Neural progenitor cell (in vitro differentiated cells): ENCODE measurements at regions not wholly inside any gene's neighbourhood (a gene's known extent, or its start where the extent isn't known, plus 50 kb on each side); places are given as distances from the start of the nearest gene placed in this dataset.

Experiments
- DNase-seq: peaks from one replicate; pipeline ENCODE4 v3.0.0-alpha.2; 2016; ENCODE audit warnings: low spot score
- H2AFZ ChIP-seq: fragments of 200-600 bp; sonication (generic); replicated peaks from 2 replicates; pipeline ENCODE4 v1.6.1; 2016; ENCODE audit warnings: antibody characterized with exemption
- H3F3A ChIP-seq: fragments of 200-600 bp; sonication (generic); 2 replicates; pipeline ENCODE4 v1.6.1; 2016; ENCODE audit warnings: antibody characterized with exemption, low read depth
- H3K27ac ChIP-seq: fragments of 200-600 bp; sonication (generic); 2 replicates; pipeline ENCODE4 v1.5.1; 2016; ENCODE audit warnings: mild to moderate bottlenecking
- H3K27me3 ChIP-seq: fragments of 200-600 bp; sonication (generic); 2 replicates; pipeline ENCODE4 v1.6.1; 2016; ENCODE audit warnings: mild to moderate bottlenecking, moderate library complexity
- H3K36me3 ChIP-seq: fragments of 200-600 bp; sonication (generic); 2 replicates; pipeline ENCODE4 v1.5.1; 2016
- H3K4me1 ChIP-seq: fragments of 200-600 bp; sonication (generic); 2 replicates; pipeline ENCODE4 v1.6.1; 2016; ENCODE audit warnings: mixed run types
- H3K4me2 ChIP-seq: fragments of 200-600 bp; sonication (generic); 2 replicates; pipeline ENCODE4 v1.6.1; 2016
- H3K4me3 ChIP-seq: fragments of 200-600 bp; sonication (generic); 2 replicates; pipeline ENCODE4 v1.5.1; 2016
- H3K79me2 ChIP-seq: fragments of 200-600 bp; sonication (generic); 2 replicates; pipeline ENCODE4 v1.6.1; 2016; ENCODE audit warnings: low read depth
- H3K9ac ChIP-seq: fragments of 200-600 bp; sonication (generic); 2 replicates; pipeline ENCODE4 v1.6.1; 2016
- H3K9me3 ChIP-seq: fragments of 200-600 bp; sonication (generic); 2 replicates; pipeline ENCODE4 v1.5.1; 2016; ENCODE audit warnings: low read depth
- H4K20me1 ChIP-seq: fragments of 200-600 bp; sonication (generic); 2 replicates; pipeline ENCODE4 v1.6.1; 2016; ENCODE audit warnings: low read depth
- H3K27ac Mint-ChIP-seq: 3 replicates; pipeline ENCODE4 v1.8.0; 2021; ENCODE audit warnings: mixed read lengths
- H3K27me3 Mint-ChIP-seq: 2 replicates; pipeline ENCODE4 v1.8.0; 2022; ENCODE audit warnings: low read depth, mild to moderate bottlenecking, inconsistent platforms, moderate library complexity, mixed read lengths; ENCODE audit not compliant: insufficient read depth
- H3K36me3 Mint-ChIP-seq: 3 replicates; pipeline ENCODE4 v1.8.0; 2021; ENCODE audit warnings: mixed read lengths
- H3K4me1 Mint-ChIP-seq: 3 replicates; pipeline ENCODE4 v1.8.0; 2021; ENCODE audit warnings: mixed read lengths
- H3K4me3 Mint-ChIP-seq: 3 replicates; pipeline ENCODE4 v1.8.0; 2021; ENCODE audit warnings: mild to moderate bottlenecking, moderate library complexity, mixed read lengths
- H3K9me3 Mint-ChIP-seq: 3 replicates; pipeline ENCODE4 v1.8.0; 2020; ENCODE audit warnings: mixed read lengths
- CTCF ChIP-seq: fragments of 200-600 bp; sonication (generic); IDR thresholded peaks from 2 replicates; pipeline ENCODE4 v1.5.1; 2017; ENCODE audit warnings: antibody characterized with exemption, mild to moderate bottlenecking
- EZH2 ChIP-seq: fragments of 200-600 bp; sonication (generic); IDR thresholded peaks from 2 replicates; pipeline ENCODE4 v1.6.1; 2017; ENCODE audit warnings: antibody characterized with exemption, mild to moderate bottlenecking, moderate library complexity
- EZH2phosphoT487 ChIP-seq: fragments of 200-600 bp; sonication (generic); IDR thresholded peaks from 2 replicates; pipeline ENCODE4 v1.6.1; 2017; ENCODE audit warnings: antibody characterized with exemption

GRCh38 chr6:148693882-148694484 is 52.8 kb upstream of the UST start:
- Histone ChIP-seq H3K4me3 (no peak overlapping the region), H3K4me1 (no peaks in the 10 kb centered on the region), H3K27me3 (no peaks in the 10 kb centered on the region), H3K79me2 (no peaks in the 10 kb centered on the region), H3K9ac (no peak overlapping the region), H3K4me2 (no peak overlapping the region), H3K36me3 (no peaks in the 10 kb centered on the region), H3F3A (no peaks in the 10 kb centered on the region), H3K9me3 (no peaks in the 10 kb centered on the region), H2AFZ (peak overlapping the region; percentile 51), H3K27ac (no peak overlapping the region), H4K20me1 (no peaks in the 10 kb centered on the region)
- Mint-ChIP-seq H3K27me3 (no peaks in the 10 kb centered on the region), H3K4me1 (no peaks in the 10 kb centered on the region), H3K9me3 (peaks cover 13% of the 10 kb centered on the region), H3K4me3 (no peak overlapping the region), H3K36me3 (peaks cover 6% of the 10 kb centered on the region), H3K27ac (no peak overlapping the region)
- TF ChIP-seq EZH2phosphoT487 (no peak), EZH2 (no peak), CTCF (no peak)
- DNase-seq: no peak
